ENCODE measurements at regions not wholly inside any gene's neighbourhood (a gene's known extent, or its start where the extent isn't known, plus 50 kb on each side); places are given as distances from the start of the nearest gene placed in this dataset.

DNA sequence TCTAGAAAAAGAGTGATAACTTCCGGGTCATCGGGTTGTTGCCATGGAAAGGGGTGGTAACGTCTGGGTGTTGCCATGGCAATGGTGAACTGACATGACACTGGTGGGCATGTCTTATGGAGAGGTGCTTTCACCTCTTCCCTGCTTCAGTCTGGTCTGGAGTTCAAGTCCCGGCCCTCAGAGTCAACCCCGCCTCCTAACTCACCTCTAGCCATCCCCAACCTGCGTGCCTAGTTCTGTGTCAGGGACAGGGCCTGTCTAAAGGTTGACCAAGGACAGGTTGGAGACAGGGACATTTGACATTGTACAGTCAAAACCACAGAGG, 96.0 kb downstream of the LSM3 start:
- Histone ChIP-seq H3K4me1 (no peaks in the 10 kb centered on the region), H3K27me3 (peaks cover 0 to 78% (median 26%) of the 10 kb centered on the region in 7 donors), H3K27ac (no peak overlapping the region), H3K4me3 (no peak overlapping the region), H3K36me3 (no peaks in the 10 kb centered on the region), H3K9me3 (no peaks in the 10 kb centered on the region)
- WGBS, 2 donors, result 86% methylated on average over 6 of the region's 6 CpGs
- TF ChIP-seq CTCF (IDR thresholded peaks at IDR 0.05), result no peak
- DNase-seq (no peak), ATAC-seq (no peak)
- intact Hi-C loops (cut with DNase I), result no loop called here

DNA sequence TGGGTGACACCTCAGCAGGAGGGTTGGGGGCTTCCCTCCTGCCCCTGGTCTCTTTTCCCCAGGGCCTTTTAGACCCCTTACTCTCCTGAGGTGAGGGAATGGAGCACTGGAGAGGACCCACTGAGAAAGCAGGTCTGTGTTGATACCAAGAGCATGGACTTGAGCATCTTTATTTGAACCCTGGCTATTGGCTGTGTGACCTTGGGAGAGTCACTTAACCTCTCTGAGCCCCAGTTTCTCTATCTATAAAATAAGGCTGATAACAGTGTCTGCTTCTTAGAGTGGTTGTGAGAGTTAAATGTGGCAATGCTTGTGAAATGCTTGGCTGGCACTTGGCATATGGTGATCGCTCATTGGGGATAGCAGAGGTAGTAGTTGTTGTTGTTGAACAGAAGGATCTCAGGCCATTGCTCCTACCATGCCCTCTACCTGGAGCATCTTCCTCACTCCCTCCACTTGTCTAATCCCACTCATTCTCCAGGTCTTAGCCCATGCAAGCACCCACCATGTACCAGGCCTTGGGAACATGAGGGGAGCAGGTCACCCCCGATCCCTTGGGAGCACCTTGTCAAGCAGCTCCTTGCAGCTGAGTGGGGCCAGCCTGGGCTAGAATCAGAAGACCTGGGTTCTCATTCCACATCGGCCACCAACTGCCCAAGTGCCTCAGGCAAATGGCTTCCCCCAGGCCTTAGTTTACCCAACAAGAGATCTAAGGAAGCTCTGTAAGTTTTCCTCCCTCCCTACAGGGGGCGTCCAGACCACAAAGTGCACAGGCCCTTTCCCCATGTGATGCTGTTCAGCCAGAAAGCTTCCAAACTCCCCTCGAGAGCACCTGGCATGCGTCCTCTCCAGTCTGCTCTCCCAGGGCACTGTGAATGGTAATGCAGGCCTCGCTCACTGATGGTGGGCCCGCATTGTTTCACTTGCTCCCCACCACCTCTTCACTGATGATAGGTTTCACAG, 96.7 kb downstream of the LSM3 start:
- intact Hi-C loops (cut with DNase I), result loop anchor here in 1 of 10 donors (5.0 kb wide), 1 partner anchor 187 kb away; no protein-coding TSS in a partner anchor
- H3K27me3 ChIP-seq, result peaks cover 0 to 75% (median 26%) of the 10 kb centered on the region in 7 donors
- H3K36me3 ChIP-seq, result no peaks in the 10 kb centered on the region
- H3K4me3 ChIP-seq, result no peak overlapping the region
- peak in 5 of 9 donors; percentile 16 to 45 (median 30) for TF ChIP-seq CTCF (IDR thresholded peaks at IDR 0.05)
- DNase-seq, result no peak
- no peak overlapping the region for H3K27ac ChIP-seq
- WGBS, 2 donors, result 82 to 85% methylated on average over 8 of the region's 8 CpGs
- no peaks in the 10 kb centered on the region for H3K9me3 ChIP-seq
- no peaks in the 10 kb centered on the region for H3K4me1 ChIP-seq
- ATAC-seq, result no peak

DNA sequence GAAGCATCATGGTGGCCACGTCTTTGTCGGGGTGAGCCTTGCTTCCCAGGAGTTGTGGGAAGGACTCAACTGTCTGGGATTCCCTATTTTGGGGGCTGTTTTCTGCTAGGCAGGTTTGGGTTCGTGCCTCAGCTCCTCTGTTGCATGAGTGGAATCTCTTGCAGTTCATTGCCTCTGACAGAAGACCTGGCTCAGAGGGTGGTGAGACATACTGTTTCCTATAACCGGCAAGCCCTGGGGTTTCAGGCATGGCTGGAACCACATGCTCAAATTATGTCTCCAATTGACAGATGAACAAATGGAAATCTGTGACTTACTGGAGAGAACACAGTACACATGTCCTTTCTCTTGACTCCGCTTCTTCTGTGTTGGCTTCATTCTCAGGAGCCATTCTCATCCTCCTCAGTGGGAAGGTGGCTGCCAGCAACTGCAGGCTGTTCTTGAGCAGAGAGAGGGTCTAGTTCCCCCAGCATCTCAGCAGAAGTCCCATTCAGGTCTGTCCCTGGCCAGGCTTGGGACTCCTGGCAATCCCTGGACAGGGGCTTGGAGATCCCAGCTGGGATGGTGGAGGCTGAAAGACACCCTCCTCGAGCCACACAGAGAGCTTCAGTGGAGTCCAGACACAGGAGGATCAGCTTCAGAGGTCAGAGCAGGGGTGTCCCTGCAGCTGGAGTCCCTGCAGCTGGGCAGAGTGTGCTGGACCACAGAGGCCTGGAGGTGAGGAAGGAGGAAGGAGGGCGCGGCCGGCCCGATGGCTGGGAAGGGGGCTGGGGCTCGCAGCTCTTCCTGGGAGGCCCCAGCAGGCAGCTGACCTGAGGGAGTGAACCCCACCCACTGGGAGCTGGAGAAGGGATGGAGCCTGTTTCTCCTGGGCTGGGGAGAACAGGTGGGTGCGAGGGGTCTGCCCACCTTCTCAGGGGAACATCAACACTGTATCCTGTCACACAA, 97.6 kb downstream of the LSM3 start:
- no peak for ATAC-seq
- H3K4me3 ChIP-seq, result no peak overlapping the region
- intact Hi-C loops (cut with DNase I), result loop anchor here in 1 of 10 donors (5.0 kb wide), 1 partner anchor 186 kb away; no protein-coding TSS in a partner anchor
- no peaks in the 10 kb centered on the region for H3K36me3 ChIP-seq
- no peak overlapping the region for H3K27ac ChIP-seq
- H3K4me1 ChIP-seq, result no peaks in the 10 kb centered on the region
- no peak for TF ChIP-seq CTCF (IDR thresholded peaks at IDR 0.05)
- H3K9me3 ChIP-seq, result no peaks in the 10 kb centered on the region
- DNase-seq, result no peak
- H3K27me3 ChIP-seq, result peaks cover 0 to 67% (median 26%) of the 10 kb centered on the region in 7 donors
- WGBS, 2 donors, result 79 to 80% methylated on average over 12 of the region's 12 CpGs

- H3K4me3 ChIP-seq, result no peak overlapping the region
- no peak for DNase-seq
- WGBS, 2 donors, result 94 to 95% methylated on average over 5 of the region's 5 CpGs
- H3K9me3 ChIP-seq, result no peaks in the 10 kb centered on the region
- no peaks in the 10 kb centered on the region for H3K36me3 ChIP-seq
- ATAC-seq, result no peak
- peaks cover 0 to 59% (median 26%) of the 10 kb centered on the region in 7 donors for H3K27me3 ChIP-seq
- H3K27ac ChIP-seq, result no peak overlapping the region
- TF ChIP-seq CTCF (IDR thresholded peaks at IDR 0.05), result no peak
- H3K4me1 ChIP-seq, result no peaks in the 10 kb centered on the region
- intact Hi-C loops (cut with DNase I), result loop anchor here in 1 of 10 donors (5.0 kb wide), 1 partner anchor 185 kb away; no protein-coding TSS in a partner anchor
These were observed 98.9 kb downstream of the LSM3 start for GRCh38 chr3:14277557-14277956.
